ENCODE measurements at regions not wholly inside any gene's neighbourhood (a gene's known extent, or its start where the extent isn't known, plus 50 kb on each side); places are given as distances from the start of the nearest gene placed in this dataset.

GRCh38 chr6:82576284-82576683 is 212.7 kb downstream of the TPBG start:
- WGBS, 5 donors: 90 to 96% (median 94%) methylated on average over 1 of the region's 1 CpG
- Histone ChIP-seq H3K27ac (no peak overlapping the region), H3K9me3 (peaks cover 0 to 19% (median 15%) of the 10 kb centered on the region in 4 donors), H3K4me1 (no peaks in the 10 kb centered on the region), H3K4me3 (no peak overlapping the region), H3K27me3 (no peaks in the 10 kb centered on the region), H3K36me3 (no peaks in the 10 kb centered on the region)
- DNase-seq: no peak
- TF ChIP-seq EP300 (IDR thresholded peaks at IDR 0.05) (no peak), POLR2AphosphoS5 (IDR thresholded peaks at IDR 0.05) (no peak), POLR2A (IDR thresholded peaks at IDR 0.05) (no peak), CTCF (IDR thresholded peaks at IDR 0.05) (no peak)
- intact Hi-C loops (cut with DNase I; ENCODE audit: low total_unique reads): no loop called here

GRCh38 chr6:82584194-82584695 is 220.6 kb downstream of the TPBG start:
- 68 to 79% (median 71%) methylated on average over 6 of the region's 6 CpGs for WGBS, 5 donors
- intact Hi-C loops (cut with DNase I; ENCODE audit: low total_unique reads): no loop called here
- Histone ChIP-seq H3K4me1 (no peaks in the 10 kb centered on the region), H3K9me3 (no peaks in the 10 kb centered on the region), H3K27me3 (peaks cover 0 to 7% (median 0%) of the 10 kb centered on the region in 3 donors), H3K27ac (no peak overlapping the region), H3K36me3 (no peaks in the 10 kb centered on the region), H3K4me3 (no peak overlapping the region)
- no peak for DNase-seq
- TF ChIP-seq POLR2A (IDR thresholded peaks at IDR 0.05) (no peak), EP300 (IDR thresholded peaks at IDR 0.05) (no peak), CTCF (IDR thresholded peaks at IDR 0.05) (no peak), POLR2AphosphoS5 (IDR thresholded peaks at IDR 0.05) (no peak)

- DNase-seq: no peak
- WGBS, 5 donors: 77 to 90% (median 83%) methylated on average over 3 of the region's 3 CpGs
- H3K4me3 ChIP-seq: no peak overlapping the region
- peaks cover 0 to 7% (median 0%) of the 10 kb centered on the region in 3 donors for H3K27me3 ChIP-seq
- intact Hi-C loops (cut with DNase I; ENCODE audit: low total_unique reads): no loop called here
- H3K9me3 ChIP-seq: no peaks in the 10 kb centered on the region
- no peaks in the 10 kb centered on the region for H3K4me1 ChIP-seq
- H3K27ac ChIP-seq: no peak overlapping the region
- no peaks in the 10 kb centered on the region for H3K36me3 ChIP-seq
- no peak for TF ChIP-seq POLR2A (IDR thresholded peaks at IDR 0.05)
- no peak for TF ChIP-seq CTCF (IDR thresholded peaks at IDR 0.05)
- no peak for TF ChIP-seq POLR2AphosphoS5 (IDR thresholded peaks at IDR 0.05)
- no peak for TF ChIP-seq EP300 (IDR thresholded peaks at IDR 0.05)
These were observed 221.2 kb downstream of the TPBG start for GRCh38 chr6:82584856-82585255.

DNA sequence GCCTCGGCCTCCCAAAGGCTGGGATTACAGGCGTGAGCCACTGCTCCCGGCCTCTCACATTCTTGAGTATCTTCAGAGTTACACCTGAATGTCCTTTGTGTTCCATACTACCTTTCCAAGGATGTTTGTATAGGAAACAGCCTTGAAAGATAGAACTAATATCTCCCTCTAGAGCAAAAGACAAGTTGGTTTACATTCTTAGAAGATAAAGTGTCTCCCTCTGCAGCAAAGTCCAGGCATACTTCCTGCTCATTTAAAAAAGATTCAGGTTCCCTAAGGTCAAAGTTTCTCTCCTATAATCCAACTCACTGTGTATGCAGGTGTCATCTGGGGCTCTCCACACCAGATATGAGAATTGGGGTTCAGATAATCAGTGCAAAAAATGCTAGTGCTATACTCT is 224.4 kb downstream of the TPBG start:
- Histone ChIP-seq H3K27ac (no peak overlapping the region), H3K4me3 (no peak overlapping the region), H3K4me1 (no peaks in the 10 kb centered on the region), H3K9me3 (no peaks in the 10 kb centered on the region), H3K27me3 (peaks cover 0 to 7% (median 0%) of the 10 kb centered on the region in 3 donors), H3K36me3 (no peaks in the 10 kb centered on the region)
- no peak for TF ChIP-seq POLR2AphosphoS5 (IDR thresholded peaks at IDR 0.05)
- TF ChIP-seq POLR2A (IDR thresholded peaks at IDR 0.05): no peak
- no peak for TF ChIP-seq CTCF (IDR thresholded peaks at IDR 0.05)
- no peak for TF ChIP-seq EP300 (IDR thresholded peaks at IDR 0.05)
- intact Hi-C loops (cut with DNase I; ENCODE audit: low total_unique reads): no loop called here
- DNase-seq: no peak
- 71 to 91% (median 79%) methylated on average over 3 of the region's 3 CpGs for WGBS, 5 donors
